GM23338 (cell line): ENCODE measurements at regions not wholly inside any gene's neighbourhood (a gene's known extent, or its start where the extent isn't known, plus 50 kb on each side); places are given as distances from the start of the nearest gene placed in this dataset.

Experiments used
- EZH2 ChIP-seq: fragments of 200-600 bp; sonication (generic); IDR thresholded peaks from one replicate; pipeline ENCODE4 v1.8.0; 2017; ENCODE audit warnings: antibody characterized with exemption, mild to moderate bottlenecking, low read depth; ENCODE audit not compliant: unreplicated experiment
- EZH2phosphoT487 ChIP-seq: fragments of 200-600 bp; sonication (generic); IDR thresholded peaks from one replicate; pipeline ENCODE4 v1.8.1; 2018; ENCODE audit warnings: antibody characterized with exemption; ENCODE audit not compliant: unreplicated experiment
- NANOG ChIP-seq: IDR thresholded peaks from 2 replicates; pipeline ENCODE4 v1.6.1; 2016; ENCODE audit warnings: antibody characterized with exemption, borderline replicate concordance
- POLR2AphosphoS5 ChIP-seq: IDR thresholded peaks from 2 replicates; pipeline ENCODE4 v1.6.1; 2016; ENCODE audit warnings: antibody characterized with exemption, low read depth
- TF ChIP-seq, protein P1 (sequence below), 2 experiments: fragments of 200-600 bp in 1 of 2; sonication (generic) in 1 of 2; conservative IDR thresholded peaks; 2 replicates each; pipeline versions ENCODE4 v1.5.1 to v1.6.1; 2016 to 2017; ENCODE audit warnings: antibody characterized with exemption in 2 of 2, low read depth in 2 of 2, mild to moderate bottlenecking in 2 of 2, moderate library complexity in 1 of 2
- TF ChIP-seq, protein P2 (sequence below): IDR thresholded peaks from one replicate; pipeline ENCODE4 v1.6.1; 2018; ENCODE audit warnings: antibody characterized with exemption; ENCODE audit not compliant: unreplicated experiment

DNA sequence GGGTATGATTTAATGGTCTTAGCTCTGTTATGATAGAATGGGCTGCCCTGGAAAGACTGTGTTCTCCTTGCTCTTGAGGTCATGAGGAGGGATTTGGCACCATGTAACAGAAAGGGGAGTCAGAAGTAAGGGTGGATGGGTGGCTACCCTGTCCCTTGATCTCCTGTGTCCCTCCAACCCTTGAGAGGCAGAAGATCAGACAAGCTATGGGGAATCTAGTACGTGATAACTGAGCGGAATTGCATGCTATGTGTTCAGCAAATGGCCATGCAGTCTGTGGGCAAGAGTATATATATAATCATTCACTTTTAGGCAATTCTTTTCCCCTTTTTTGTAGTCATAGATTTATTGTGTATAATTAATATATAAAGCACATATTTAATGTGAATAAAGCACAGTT is 174.9 kb downstream of the SEC23IP start:
- TF ChIP-seq, protein P1, sequence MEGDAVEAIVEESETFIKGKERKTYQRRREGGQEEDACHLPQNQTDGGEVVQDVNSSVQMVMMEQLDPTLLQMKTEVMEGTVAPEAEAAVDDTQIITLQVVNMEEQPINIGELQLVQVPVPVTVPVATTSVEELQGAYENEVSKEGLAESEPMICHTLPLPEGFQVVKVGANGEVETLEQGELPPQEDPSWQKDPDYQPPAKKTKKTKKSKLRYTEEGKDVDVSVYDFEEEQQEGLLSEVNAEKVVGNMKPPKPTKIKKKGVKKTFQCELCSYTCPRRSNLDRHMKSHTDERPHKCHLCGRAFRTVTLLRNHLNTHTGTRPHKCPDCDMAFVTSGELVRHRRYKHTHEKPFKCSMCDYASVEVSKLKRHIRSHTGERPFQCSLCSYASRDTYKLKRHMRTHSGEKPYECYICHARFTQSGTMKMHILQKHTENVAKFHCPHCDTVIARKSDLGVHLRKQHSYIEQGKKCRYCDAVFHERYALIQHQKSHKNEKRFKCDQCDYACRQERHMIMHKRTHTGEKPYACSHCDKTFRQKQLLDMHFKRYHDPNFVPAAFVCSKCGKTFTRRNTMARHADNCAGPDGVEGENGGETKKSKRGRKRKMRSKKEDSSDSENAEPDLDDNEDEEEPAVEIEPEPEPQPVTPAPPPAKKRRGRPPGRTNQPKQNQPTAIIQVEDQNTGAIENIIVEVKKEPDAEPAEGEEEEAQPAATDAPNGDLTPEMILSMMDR (conservative IDR thresholded peaks at IDR 0.05; ENCODE audit: low read depth in 2 of 2) = no peak
- TF ChIP-seq, protein P2, sequence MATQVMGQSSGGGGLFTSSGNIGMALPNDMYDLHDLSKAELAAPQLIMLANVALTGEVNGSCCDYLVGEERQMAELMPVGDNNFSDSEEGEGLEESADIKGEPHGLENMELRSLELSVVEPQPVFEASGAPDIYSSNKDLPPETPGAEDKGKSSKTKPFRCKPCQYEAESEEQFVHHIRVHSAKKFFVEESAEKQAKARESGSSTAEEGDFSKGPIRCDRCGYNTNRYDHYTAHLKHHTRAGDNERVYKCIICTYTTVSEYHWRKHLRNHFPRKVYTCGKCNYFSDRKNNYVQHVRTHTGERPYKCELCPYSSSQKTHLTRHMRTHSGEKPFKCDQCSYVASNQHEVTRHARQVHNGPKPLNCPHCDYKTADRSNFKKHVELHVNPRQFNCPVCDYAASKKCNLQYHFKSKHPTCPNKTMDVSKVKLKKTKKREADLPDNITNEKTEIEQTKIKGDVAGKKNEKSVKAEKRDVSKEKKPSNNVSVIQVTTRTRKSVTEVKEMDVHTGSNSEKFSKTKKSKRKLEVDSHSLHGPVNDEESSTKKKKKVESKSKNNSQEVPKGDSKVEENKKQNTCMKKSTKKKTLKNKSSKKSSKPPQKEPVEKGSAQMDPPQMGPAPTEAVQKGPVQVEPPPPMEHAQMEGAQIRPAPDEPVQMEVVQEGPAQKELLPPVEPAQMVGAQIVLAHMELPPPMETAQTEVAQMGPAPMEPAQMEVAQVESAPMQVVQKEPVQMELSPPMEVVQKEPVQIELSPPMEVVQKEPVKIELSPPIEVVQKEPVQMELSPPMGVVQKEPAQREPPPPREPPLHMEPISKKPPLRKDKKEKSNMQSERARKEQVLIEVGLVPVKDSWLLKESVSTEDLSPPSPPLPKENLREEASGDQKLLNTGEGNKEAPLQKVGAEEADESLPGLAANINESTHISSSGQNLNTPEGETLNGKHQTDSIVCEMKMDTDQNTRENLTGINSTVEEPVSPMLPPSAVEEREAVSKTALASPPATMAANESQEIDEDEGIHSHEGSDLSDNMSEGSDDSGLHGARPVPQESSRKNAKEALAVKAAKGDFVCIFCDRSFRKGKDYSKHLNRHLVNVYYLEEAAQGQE = no peak
- no peak for TF ChIP-seq POLR2AphosphoS5
- no peak for TF ChIP-seq EZH2phosphoT487
- no peak for TF ChIP-seq EZH2
- TF ChIP-seq NANOG = no peak
